GM19240 (cell line): ENCODE measurements at regions not wholly inside any gene's neighbourhood (a gene's known extent, or its start where the extent isn't known, plus 50 kb on each side); places are given as distances from the start of the nearest gene placed in this dataset.

ENCODE experiments used
- DNase-seq: peaks from one replicate; pipeline ENCODE4 v3.0.0; 2011; ENCODE audit warnings: low spot score; ENCODE audit not compliant: insufficient read length

DNA sequence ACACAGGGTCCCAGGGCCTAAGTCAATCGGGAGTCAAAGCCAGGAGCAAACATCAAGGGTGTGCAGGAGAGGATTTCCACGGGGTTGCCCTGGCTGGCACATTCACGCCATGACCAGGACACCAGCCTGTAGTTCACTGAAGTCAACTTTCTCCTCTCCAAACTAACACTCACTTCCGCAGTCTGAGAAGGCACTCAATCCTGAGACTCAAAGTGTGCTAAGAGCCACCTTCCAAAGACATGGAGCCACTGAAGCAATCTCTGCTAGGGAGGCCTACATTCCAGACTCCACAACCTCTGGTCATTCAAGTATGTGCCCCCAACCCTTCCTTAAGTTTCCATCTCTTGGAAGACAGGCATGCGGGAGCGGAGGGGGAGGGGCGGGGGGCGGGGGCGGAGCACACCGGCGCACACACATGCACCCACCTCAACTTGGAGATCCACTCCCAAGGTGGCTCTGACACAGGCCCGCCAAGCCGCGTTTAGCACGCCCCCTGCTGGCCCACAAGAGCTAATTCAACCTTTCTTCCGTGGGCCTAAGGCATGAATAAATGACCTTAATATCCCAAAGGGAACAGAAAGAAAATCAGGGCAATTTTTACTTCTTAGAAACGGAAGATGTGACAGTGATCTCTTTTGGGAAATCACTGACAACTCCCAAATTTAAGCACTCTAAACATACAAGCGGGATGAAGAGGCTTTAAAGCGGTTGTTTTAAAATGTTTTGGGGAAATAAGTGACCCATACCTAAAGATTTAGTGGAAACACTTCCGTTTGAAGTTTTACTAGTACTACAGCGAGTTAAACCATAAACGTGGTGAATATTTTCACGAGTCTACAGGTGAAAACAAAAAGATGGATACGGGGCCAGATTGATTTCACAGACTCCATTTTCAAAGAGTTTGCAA lies 162.5 kb upstream of the CHRNA7 start:
- DNase-seq, result peak; percentile 38

DNA sequence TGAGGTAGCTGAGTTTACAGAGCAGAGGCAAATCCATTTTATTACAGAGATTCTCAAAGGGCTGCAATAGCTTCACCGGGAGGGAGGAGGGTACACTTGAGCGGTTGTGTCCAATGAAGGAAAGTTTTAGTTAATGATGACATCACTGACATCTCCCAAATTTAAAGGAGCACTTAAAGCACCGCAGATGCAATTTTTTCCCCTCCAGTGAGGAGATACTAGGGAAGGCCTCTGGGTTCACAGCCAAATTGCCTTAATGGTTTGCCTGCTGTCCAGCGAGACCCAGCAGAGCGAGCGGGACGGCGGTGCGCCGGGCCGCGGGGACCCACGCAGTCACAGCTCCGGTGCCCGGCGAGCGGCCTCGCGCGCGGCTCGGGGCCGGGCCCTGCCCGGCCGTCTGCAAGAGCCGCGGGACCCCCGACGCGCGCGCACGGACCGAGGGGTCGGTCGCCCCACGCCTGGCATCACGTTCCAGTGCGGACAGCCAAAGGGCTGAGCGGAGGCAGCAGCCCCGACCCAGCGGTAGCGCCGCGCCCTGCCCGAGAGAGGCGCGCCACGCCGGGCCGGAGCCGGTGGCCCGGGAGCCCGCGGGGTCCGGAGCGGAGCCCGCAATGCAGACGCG lies 160.5 kb upstream of the CHRNA7 start:
- DNase-seq, result no peak

DNA sequence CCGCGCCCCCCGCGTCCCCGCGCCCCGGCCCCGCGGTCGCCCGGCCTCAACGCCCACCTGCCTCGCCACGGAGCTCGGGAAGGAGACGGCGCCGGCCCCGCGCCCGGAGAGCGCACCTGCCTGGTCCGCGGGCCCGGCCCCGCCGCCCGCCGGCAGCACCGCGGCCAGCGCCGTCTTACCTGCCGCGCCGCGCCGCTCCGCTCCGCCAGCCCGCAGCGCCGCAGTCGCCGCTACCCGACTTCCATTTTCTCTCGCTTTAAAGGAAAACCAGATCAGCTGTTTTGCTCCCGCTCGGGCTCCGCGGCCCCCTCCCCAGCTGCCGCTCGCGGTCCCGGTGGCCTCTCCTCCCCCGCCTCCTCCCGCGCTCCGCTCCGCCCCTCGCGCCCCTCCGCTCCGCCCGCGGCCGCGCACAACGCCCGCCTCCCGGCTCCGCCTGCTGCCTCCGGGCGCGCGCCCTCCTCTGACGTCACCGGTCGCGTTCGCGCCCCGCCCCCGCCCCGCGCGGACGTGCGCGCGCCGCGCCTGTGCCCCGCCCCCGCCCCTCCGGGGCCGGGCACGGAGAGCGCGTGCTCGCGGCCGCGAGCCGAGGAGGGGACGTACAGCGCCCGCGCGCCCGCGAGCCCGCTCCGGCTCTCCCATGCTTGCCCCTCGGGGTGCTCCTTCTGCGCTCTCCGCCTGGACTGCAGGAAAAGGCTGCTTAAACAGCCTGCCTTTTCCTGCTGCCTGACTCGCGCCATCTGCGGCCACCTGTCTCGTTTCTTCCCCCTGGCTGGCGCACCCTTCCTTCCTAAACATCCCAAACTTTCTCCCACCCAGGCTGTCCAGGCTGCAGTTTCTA lies 159.8 kb upstream of the CHRNA7 start, which contains the start of gene OTUD7A:
TSS of gene OTUD7A (minus strand) at position 346 of the 838 bp plus-strand sequence.
- DNase-seq, result peak; percentile 52

DNA sequence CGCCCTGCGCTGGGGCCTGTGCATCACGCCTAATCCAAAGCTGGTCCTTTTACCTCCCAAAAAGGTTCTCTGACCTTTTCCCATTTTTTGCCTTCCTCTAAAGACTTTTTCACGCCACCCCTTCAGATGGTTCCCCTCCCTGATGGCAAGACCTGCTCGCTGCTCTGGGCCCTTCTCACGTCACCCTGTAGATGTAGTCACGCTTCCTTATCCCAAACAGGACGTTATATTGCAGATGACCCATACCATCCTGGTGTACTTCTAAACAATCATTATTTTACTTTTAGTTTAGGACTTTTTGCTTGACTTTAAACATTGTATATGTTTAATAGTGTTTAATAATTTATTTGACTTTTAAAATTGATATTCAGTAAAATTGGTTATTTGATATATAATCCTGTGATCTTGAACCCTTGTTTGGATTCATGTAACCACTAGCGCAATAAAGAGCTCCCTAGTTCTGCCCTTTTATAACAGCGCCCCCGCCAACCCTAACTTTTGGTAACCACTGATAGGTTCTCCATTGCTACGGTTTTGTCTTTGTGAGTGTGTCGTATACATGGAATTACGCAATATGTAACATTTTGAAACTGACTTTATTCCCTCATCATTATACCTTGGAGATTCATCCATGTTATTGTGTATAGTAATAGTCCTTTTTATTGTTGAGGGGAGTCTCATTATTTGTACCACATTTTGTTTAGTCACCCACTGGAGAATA lies 159.0 kb upstream of the CHRNA7 start:
- DNase-seq, result no peak

GRCh38 chr15:31871887-31872281 lies 158.4 kb upstream of the CHRNA7 start:
- no peak for DNase-seq

- DNase-seq, result no peak
Observed at GRCh38 chr15:31887246-31887645, 143.1 kb upstream of the CHRNA7 start.

- DNase-seq, result no peak
Observed at GRCh38 chr15:31892513-31892912, 137.8 kb upstream of the CHRNA7 start.

- no peak for DNase-seq
Observed at GRCh38 chr15:31893780-31894179, 136.5 kb upstream of the CHRNA7 start.

- DNase-seq, result no peak
Observed at GRCh38 chr15:31897746-31898145, 132.6 kb upstream of the CHRNA7 start.

DNA sequence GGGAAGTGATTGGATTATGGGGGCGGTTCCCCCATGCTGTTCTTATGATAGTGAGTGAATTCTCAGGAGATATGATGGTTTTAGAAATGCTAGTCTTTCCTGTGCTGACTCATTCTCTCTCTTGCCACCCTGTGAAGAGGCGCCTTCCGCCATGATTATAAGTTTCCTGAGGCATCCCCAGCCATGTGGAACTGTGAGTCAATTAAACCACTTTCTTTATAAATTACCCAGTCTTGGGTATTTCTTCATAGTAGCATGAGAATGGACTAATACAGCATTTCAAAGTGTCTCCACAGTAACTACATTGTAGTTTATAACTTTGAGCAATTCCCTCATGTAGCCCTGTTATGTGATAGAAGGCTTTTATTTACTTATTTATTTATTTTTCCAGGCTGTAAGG lies 128.8 kb upstream of the CHRNA7 start:
- no peak for DNase-seq

DNA sequence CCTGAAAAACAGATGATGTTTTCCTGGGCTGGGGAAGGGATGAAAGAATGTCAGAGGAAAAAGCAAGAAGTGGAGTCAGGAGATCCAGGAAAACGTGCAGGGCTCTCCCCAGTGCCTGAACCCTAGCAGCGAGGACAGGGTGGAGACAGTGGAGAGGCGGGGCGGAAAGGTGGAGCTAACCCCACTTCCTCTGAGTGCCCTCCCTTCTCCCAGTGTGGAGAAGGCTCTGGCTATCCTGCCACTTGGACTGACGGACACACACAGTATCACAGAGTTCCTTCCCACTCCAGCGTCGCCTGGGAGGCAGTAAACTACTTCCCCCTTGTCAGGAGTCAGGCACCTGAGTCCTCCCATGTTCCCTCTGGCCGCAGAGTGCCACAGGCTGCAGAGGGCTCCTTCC lies 125.3 kb upstream of the CHRNA7 start:
- DNase-seq, result no peak

DNA sequence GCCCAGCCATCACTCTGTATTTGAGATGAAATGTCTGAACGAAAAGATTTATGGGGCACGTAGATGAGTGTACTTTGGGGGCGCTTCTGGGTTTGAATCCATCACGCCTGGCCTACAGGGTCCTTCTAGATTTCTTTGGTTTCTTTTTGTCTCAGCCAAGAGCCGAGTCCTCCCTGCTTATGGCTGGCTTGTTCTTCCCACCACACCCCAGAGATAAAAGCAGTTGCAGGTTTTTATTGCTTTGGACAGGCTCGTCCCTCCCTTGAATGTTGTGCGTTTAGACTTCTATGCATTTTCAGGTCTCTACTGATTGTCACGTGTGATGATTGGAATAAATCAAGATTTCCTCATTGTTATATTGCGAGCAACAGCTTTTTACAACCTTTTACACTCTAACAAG lies 104.8 kb upstream of the CHRNA7 start:
- no peak for DNase-seq

DNA sequence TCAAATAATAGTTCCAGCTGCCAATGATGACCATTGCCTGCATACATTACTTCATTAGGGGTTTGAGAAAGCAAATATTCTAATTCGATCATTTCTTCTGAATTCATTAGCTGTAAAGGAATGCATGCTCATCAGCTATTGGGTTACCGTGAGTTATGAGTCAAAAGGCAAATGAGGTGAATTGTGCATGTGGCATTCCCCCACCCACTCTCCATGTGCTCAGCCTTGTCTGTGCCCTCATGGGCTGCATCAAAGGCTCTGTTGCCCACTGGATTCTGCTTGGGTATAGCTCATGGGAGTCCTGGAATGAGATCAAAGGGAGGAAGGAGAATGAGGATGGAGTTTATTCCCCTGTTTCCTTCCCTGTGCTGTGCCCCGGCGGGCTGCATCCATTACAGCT lies 99.3 kb upstream of the CHRNA7 start:
- no peak for DNase-seq

- DNase-seq, result no peak
Observed at GRCh38 chr15:31932576-31932975, 97.7 kb upstream of the CHRNA7 start.

GRCh38 chr15:31934821-31935220 lies 95.5 kb upstream of the CHRNA7 start:
- no peak for DNase-seq

DNA sequence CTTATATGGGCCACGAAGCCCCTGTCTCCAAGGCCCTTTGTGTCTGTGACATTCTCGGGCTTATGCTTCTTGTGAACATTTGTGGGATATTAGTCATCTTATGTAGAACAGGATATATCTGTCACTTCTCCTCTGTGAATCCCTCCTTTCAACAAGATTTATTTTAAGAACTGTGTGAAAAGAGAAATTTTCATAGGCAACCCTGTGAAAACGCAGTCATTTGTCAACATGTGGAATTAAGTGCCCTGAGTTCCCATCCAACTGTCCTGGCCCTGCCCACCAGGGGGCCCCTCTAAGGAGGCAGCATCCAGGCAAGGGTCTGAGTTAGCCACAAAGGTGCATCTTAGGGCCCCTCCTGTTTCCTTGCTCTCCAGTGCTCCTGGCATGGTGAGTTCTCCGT lies 76.8 kb upstream of the CHRNA7 start:
- DNase-seq, result no peak

- no peak for DNase-seq
Observed at GRCh38 chr15:31954374-31955172, 75.7 kb upstream of the CHRNA7 start.

DNA sequence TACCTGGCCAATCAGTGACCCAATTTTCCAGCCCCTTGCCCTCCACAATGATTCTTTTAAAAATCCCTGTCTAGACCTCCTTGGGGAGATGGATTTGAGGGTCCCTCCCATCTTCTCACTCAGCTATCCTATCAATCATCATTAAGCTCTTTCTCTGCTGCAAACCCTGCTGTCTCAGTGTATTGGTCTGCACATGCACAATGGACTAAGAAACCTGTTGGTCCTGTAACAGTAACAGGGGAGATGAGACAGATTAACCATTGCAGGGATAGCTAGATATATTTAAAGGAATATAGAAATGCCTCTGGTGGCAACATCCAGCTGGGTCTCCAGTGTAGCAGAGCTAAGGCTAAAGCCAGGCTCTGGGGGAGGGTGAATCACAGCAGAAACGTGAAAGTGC lies 74.6 kb upstream of the CHRNA7 start:
- DNase-seq, result no peak

DNA sequence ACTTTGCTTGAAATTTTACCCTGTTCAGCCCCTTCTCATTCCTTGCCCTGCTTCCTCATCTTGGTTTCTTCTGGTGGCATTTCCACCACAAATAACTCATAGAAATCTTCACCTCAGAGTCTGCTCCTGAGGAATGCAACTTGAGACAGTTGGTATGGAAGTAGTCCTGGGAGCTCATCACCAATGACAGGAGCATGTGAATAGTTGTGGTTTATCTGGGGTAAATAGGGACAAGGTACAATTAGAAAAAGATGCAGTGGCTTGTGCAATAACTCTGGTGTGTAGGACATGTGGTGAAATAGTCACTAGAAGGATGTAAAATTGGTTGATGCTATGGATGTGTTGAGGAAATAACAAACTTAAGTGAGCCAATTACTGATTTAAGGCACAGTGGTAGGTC lies 72.7 kb upstream of the CHRNA7 start:
- no peak for DNase-seq

DNA sequence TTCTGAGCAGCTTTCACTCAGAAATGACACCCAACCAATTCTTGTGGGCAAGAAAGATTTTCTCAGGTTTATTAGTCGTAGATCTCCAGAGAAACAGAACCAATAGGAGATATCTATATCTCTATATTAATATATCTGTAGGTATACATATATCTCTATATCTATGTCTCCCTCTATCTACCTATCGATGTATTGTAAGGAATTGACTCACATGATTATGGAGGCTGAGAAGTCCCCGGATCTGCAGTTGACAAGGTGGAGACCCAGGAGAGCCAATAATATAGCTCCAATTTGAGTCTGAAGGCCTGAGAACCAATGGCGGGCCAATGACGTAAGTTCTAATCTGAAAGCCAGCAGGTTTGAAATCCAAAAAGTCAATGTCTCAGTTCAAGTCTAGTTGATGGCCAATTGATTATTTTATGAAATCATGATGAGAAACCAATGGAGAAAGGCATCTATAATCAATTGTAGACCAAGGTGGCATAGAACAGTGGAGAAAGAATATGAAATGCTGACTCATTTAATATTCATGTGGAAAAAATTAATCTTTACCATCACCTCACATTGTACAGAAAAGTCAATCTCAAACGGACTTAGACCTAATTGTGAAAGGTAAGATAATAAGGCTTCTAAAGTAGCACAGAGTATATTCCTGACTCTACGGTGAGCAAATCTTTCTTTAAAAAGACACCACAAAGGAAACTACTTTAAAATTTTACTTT lies 65.6 kb upstream of the CHRNA7 start:
- DNase-seq, result no peak
